Rectal smooth muscle tissue (tissue), 1 donor: ENCODE measurements at regions not wholly inside any gene's neighbourhood (a gene's known extent, or its start where the extent isn't known, plus 50 kb on each side); places are given as distances from the start of the nearest gene placed in this dataset.

Source experiments
- H3K27ac ChIP-seq: one replicate; pipeline ENCODE4 v1.7.0; 2013; ENCODE audit warnings: low read depth, low read length, inconsistent platforms
- H3K27me3 ChIP-seq: one replicate; pipeline ENCODE4 v1.7.0; 2013; ENCODE audit warnings: low read length; ENCODE audit not compliant: control insufficient read depth, insufficient read depth
- H3K36me3 ChIP-seq: one replicate; pipeline ENCODE4 v1.7.0; 2013; ENCODE audit warnings: low read length; ENCODE audit not compliant: control insufficient read depth, insufficient read depth
- H3K4me1 ChIP-seq: one replicate; pipeline ENCODE4 v1.7.0; 2013; ENCODE audit warnings: low read length; ENCODE audit not compliant: control insufficient read depth, insufficient read depth
- H3K4me3 ChIP-seq: one replicate; pipeline ENCODE4 v1.7.0; 2013; ENCODE audit warnings: low read length
- H3K9ac ChIP-seq: one replicate; pipeline ENCODE4 v1.7.0; 2013; ENCODE audit warnings: low read length

- no peak overlapping the region for H3K4me3 ChIP-seq
- H3K9ac ChIP-seq = no peak overlapping the region
- no peaks in the 10 kb centered on the region for H3K36me3 ChIP-seq
- no peaks in the 10 kb centered on the region for H3K4me1 ChIP-seq
- H3K27me3 ChIP-seq = no peaks in the 10 kb centered on the region
- H3K27ac ChIP-seq = no peak overlapping the region
Observed at GRCh38 chr11:92735039-92735438, 234.4 kb upstream of the MTNR1B start.

DNA sequence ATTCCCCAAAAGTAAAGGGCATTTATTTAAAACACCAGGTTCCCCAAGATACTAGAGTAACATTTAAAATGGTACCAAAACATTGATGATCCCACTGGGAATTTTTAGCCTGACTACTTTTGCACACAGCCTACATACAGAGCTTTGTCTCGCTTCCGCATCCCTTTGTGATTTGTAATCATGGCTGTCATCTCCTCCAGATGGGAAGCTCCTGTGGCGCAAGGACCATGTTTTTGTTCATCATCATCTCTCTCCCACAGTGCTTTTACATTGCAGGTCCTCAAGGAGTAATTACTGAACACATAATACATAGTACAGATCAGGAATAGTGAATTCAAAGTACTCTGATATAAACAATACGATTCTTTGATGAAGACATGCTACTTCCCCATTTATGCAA, 231.2 kb upstream of the MTNR1B start:
- no peak overlapping the region for H3K9ac ChIP-seq
- H3K27ac ChIP-seq = no peak overlapping the region
- H3K4me3 ChIP-seq = no peak overlapping the region
- H3K27me3 ChIP-seq = no peaks in the 10 kb centered on the region
- H3K4me1 ChIP-seq = no peaks in the 10 kb centered on the region
- H3K36me3 ChIP-seq = no peaks in the 10 kb centered on the region

DNA sequence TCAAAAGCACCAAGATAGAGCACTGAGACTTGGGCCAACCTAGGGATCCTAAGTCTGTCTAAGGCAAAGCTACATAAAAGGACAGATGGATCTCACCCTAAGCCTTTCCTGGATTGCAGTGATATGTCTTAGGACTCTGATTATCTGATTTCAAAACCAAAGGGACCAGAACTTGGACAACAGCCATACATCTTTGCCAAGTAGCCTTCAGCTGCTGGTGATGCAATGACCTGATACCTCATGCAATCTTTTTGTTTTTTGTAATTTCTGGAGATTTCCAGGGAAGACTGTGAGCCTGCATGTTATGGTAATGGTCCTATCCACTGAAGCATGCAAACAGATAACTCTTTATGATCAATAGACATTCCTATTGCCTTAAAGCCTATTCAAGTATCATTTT, 230.4 kb upstream of the MTNR1B start:
- H3K4me1 ChIP-seq = no peaks in the 10 kb centered on the region
- H3K27ac ChIP-seq = no peak overlapping the region
- no peaks in the 10 kb centered on the region for H3K36me3 ChIP-seq
- H3K9ac ChIP-seq = no peak overlapping the region
- H3K4me3 ChIP-seq = no peak overlapping the region
- H3K27me3 ChIP-seq = no peaks in the 10 kb centered on the region

DNA sequence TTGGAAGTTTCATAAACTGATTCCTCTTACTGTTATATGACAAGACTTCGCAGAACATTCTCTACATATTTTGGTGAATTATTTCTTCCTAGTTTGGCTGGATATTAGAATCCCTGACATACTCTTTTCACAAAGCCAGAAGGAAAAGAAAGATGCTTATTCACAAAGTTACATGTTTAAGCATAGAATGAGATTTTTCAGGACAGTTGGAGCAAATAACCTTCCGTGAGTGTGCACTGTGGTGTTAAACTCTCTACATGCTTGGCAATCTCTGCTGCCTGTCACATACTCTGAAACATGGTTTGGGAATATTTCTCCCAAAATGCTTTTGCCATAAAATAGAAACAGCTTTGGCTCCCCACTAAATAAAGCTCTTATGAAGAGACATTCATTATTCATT, 230.0 kb upstream of the MTNR1B start:
- H3K4me3 ChIP-seq = no peak overlapping the region
- no peaks in the 10 kb centered on the region for H3K27me3 ChIP-seq
- H3K4me1 ChIP-seq = no peaks in the 10 kb centered on the region
- H3K36me3 ChIP-seq = no peaks in the 10 kb centered on the region
- no peak overlapping the region for H3K27ac ChIP-seq
- no peak overlapping the region for H3K9ac ChIP-seq

DNA sequence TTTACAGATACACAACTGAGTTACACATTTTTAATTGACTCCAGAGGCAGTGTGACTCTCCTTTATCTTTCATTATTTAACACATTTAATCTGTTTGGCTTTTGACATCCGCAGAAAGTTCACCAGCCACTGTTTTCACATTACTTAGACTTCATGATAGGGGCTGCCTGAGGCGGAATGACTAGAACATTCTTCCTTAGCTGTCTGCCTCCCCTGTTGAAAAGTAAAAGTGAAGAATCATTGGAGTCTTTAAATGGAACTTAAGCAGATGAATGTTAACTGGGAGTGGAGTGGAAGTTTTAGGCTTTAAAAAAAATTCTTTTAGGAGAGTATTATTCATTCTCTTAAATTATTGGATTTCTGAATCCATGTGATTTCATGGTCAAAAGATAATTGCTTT, 229.2 kb upstream of the MTNR1B start:
- Histone ChIP-seq H3K36me3 (no peaks in the 10 kb centered on the region), H3K27me3 (no peaks in the 10 kb centered on the region), H3K27ac (no peak overlapping the region), H3K4me1 (no peaks in the 10 kb centered on the region), H3K9ac (no peak overlapping the region), H3K4me3 (no peak overlapping the region)

GRCh38 chr11:92744929-92745585, 224.4 kb upstream of the MTNR1B start:
- Histone ChIP-seq H3K9ac (no peak overlapping the region), H3K27me3 (no peaks in the 10 kb centered on the region), H3K4me3 (no peak overlapping the region), H3K36me3 (no peaks in the 10 kb centered on the region), H3K4me1 (no peaks in the 10 kb centered on the region), H3K27ac (no peak overlapping the region)

DNA sequence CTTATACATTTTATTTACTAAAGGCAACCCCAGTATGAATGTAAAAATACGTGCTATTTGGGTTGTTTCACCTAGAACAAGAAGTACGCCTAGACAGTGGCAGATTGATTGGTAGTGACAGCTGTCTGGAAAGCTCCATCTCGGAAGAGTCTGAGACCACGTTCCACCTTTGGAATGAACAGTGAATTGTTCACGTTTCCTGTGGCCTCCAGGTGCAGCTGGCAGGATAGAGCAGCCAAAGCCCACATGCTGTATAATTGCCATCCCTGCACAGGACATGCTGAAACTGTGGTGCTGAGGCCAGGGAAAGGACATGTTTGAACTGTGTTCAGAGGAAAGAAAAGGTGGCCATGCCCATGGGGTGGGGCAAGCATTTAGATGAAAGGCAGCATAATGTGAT, 218.7 kb upstream of the MTNR1B start:
- Histone ChIP-seq H3K27ac (no peak overlapping the region), H3K4me3 (no peak overlapping the region), H3K27me3 (no peaks in the 10 kb centered on the region), H3K4me1 (no peaks in the 10 kb centered on the region), H3K9ac (no peak overlapping the region), H3K36me3 (no peaks in the 10 kb centered on the region)

DNA sequence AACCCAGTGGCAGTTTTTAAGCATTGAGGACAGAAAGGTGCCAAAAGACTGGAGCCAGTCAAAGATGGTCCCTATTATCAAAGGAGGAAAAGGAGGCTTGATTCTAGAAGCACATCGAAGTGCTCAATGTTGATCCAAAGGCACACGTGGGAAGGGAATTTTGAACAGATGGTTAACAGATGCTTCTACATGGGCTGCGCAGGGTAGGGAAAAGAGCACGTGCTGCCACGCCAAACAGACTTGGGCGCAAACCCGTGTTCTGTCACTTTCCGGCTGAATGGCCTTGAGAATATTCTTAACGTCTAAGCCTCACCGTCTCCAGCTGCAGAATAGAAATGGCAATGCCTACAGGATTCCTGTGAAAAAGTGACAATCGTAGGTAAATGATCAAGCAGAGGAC, 217.9 kb upstream of the MTNR1B start:
- H3K27ac ChIP-seq = no peak overlapping the region
- no peaks in the 10 kb centered on the region for H3K36me3 ChIP-seq
- H3K4me3 ChIP-seq = no peak overlapping the region
- H3K27me3 ChIP-seq = no peaks in the 10 kb centered on the region
- H3K9ac ChIP-seq = no peak overlapping the region
- no peaks in the 10 kb centered on the region for H3K4me1 ChIP-seq

DNA sequence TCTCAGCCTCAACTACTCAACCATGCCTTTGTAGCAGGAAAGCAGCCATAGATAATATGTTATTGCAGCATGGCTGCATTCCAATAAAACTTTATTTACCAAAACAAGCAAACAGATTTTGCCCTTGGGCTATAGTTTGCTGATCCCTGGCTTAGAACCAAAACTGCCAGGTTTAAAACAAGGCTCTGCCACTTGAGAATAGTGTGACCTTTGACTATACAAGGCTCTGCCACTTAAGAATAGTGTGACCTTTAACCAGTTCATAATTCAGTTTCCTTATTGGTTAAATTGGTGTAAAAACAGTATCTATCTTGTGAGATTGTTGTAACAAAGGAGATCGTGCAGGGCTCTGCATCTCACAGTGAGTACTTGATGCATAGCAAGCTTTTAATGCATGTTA, 217.3 kb upstream of the MTNR1B start:
- H3K27me3 ChIP-seq = no peaks in the 10 kb centered on the region
- no peak overlapping the region for H3K4me3 ChIP-seq
- no peak overlapping the region for H3K27ac ChIP-seq
- no peak overlapping the region for H3K9ac ChIP-seq
- H3K36me3 ChIP-seq = no peaks in the 10 kb centered on the region
- H3K4me1 ChIP-seq = no peaks in the 10 kb centered on the region

GRCh38 chr11:92753161-92753560, 216.3 kb upstream of the MTNR1B start:
- Histone ChIP-seq H3K4me3 (no peak overlapping the region), H3K27me3 (no peaks in the 10 kb centered on the region), H3K9ac (no peak overlapping the region), H3K27ac (no peak overlapping the region), H3K4me1 (no peaks in the 10 kb centered on the region), H3K36me3 (no peaks in the 10 kb centered on the region)

GRCh38 chr11:92758241-92758780, 211.1 kb upstream of the MTNR1B start:
- H3K27ac ChIP-seq = no peak overlapping the region

GRCh38 chr11:92759571-92760214, 209.8 kb upstream of the MTNR1B start:
- no peak overlapping the region for H3K27ac ChIP-seq
- no peak overlapping the region for H3K4me3 ChIP-seq
- H3K9ac ChIP-seq = no peak overlapping the region
- H3K27me3 ChIP-seq = no peaks in the 10 kb centered on the region
- no peaks in the 10 kb centered on the region for H3K36me3 ChIP-seq
- no peaks in the 10 kb centered on the region for H3K4me1 ChIP-seq

More at GRCh38 chr11:92758241-92758780, 211.1 kb upstream of the MTNR1B start:
- H3K4me1 ChIP-seq = no peaks in the 10 kb centered on the region
- H3K27me3 ChIP-seq = no peaks in the 10 kb centered on the region
- no peak overlapping the region for H3K4me3 ChIP-seq
- H3K36me3 ChIP-seq = no peaks in the 10 kb centered on the region
- no peak overlapping the region for H3K9ac ChIP-seq

DNA sequence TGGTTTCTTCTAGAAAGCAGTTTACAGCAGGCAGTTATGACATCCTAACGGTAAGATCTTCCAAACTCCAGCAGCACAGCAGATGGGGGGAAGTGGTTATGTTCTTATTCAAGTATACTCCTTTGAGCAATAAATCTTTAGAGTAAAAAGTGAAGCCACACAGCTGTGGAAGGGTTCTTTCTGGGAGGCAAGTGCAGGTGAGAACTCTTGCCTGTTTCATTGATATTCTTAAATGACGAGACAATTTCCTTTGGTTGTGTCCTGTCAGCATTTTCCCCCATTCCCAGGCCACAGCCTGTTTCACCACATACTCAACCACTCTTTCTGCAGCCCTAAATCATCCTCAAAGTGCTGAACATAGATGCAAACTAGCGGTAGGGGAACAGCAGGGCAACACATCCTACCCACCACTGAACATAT, 207.3 kb upstream of the MTNR1B start:
- Histone ChIP-seq H3K9ac (no peak overlapping the region), H3K4me3 (no peak overlapping the region), H3K27ac (no peak overlapping the region), H3K4me1 (no peaks in the 10 kb centered on the region), H3K36me3 (no peaks in the 10 kb centered on the region), H3K27me3 (no peaks in the 10 kb centered on the region)
